Peyer's patch (tissue), 4 donors: ENCODE measurements at regions not wholly inside any gene's neighbourhood (a gene's known extent, or its start where the extent isn't known, plus 50 kb on each side); places are given as distances from the start of the nearest gene placed in this dataset.

ENCODE experiments used
- CTCF ChIP-seq, 6 experiments: fragments of 450-650 bp in 4 of 6; fragments of 200-600 bp in 2 of 6; sonication (generic) in 1 of 6; IDR thresholded peaks; one replicate each; pipeline ENCODE4 v1.5.1; 2017 to 2019; ENCODE audit warnings: antibody characterized with exemption in 6 of 6, mild to moderate bottlenecking in 3 of 6, moderate library complexity in 1 of 6
- POLR2A ChIP-seq, 2 donors: fragments of 450-650 bp; IDR thresholded peaks; one replicate each; pipeline ENCODE4 v1.5.1; 2017; ENCODE audit warnings: antibody characterized with exemption in 2 of 2, mild to moderate bottlenecking in 2 of 2, moderate library complexity in 2 of 2

- TF ChIP-seq POLR2A (IDR thresholded peaks at IDR 0.05) (no peak), CTCF (IDR thresholded peaks at IDR 0.05) (no peak)
Observed at GRCh38 chr1:187842406-187843165, 1013.8 kb downstream of the PLA2G4A start.
